ENCODE measurements at regions not wholly inside any gene's neighbourhood (a gene's known extent, or its start where the extent isn't known, plus 50 kb on each side); places are given as distances from the start of the nearest gene placed in this dataset.

- no peak for TF ChIP-seq POLR2A (IDR thresholded peaks at IDR 0.05; ENCODE audit: low read length)
- TF ChIP-seq GATA1 (IDR thresholded peaks at IDR 0.05; ENCODE audit: low read depth, low read length), result no peak
Measured at GRCh38 chr13:65456150-65456912, 1773.8 kb downstream of the PCDH9 start.
